H1 (cell line): ENCODE measurements at regions not wholly inside any gene's neighbourhood (a gene's known extent, or its start where the extent isn't known, plus 50 kb on each side); places are given as distances from the start of the nearest gene placed in this dataset.
A peak's percentile ranks its signal among the peaks of the same experiment; 100 is the strongest.

Experiments
- CTCF ChIA-PET: fragments of 300-600 bp; sonication (Branson Sonifier 250); formaldehyde crosslinking; loops from one replicate; lab custom pipeline; 2021; ENCODE audit not compliant: partially characterized antibody; lab: Charles Lee
- POLR2A ChIA-PET: fragments of 300-600 bp; sonication (Branson Sonifier 250); formaldehyde crosslinking; loops from one replicate; lab custom pipeline; 2021; ENCODE audit warnings: inconsistent platforms; ENCODE audit not compliant: partially characterized antibody; lab: Charles Lee
- DNase-seq, 2 experiments: peaks; one replicate each; pipeline versions ENCODE4 v3.0.0 to v3.0.0-alpha.2; 2010 to 2022; ENCODE audit warnings: low spot score in 2 of 2, low read depth in 1 of 2, mixed read lengths in 1 of 2
- FAIRE-seq: peaks from 2 replicates; lab custom pipeline; 2011; peaks lifted over from hg19 to GRCh38; lab: Jason Lieb, UNC
- H2AFZ ChIP-seq: 2 replicates; pipeline ENCODE4 v1.8.1; 2012; ENCODE audit warnings: low read length, inconsistent platforms
- H2AK5ac ChIP-seq: 2 replicates; pipeline ENCODE4 v1.6.1; 2013; ENCODE audit warnings: low read depth, low read length
- H2BK120ac ChIP-seq: replicated peaks from 2 replicates; pipeline ENCODE3; 2013; ENCODE audit warnings: low read depth, low read length, inconsistent platforms
- H2BK12ac ChIP-seq: 2 replicates; pipeline ENCODE4 v1.6.1; 2013; ENCODE audit warnings: low read depth, low read length
- H2BK15ac ChIP-seq: 2 replicates; pipeline ENCODE4 v1.6.1; 2013; ENCODE audit warnings: low read length
- H2BK20ac ChIP-seq: 2 replicates; pipeline ENCODE4 v1.6.1; 2013; ENCODE audit warnings: low read length
- H2BK5ac ChIP-seq: 2 replicates; pipeline ENCODE4 v1.6.1; 2013; ENCODE audit warnings: low read depth, low read length
- H3K14ac ChIP-seq: 2 replicates; pipeline ENCODE4 v1.6.1; 2013; ENCODE audit warnings: inconsistent platforms; ENCODE audit not compliant: insufficient read length
- H3K18ac ChIP-seq: 2 replicates; pipeline ENCODE4 v1.6.1; 2013; ENCODE audit warnings: low read length; ENCODE audit errors: extremely low read depth
- H3K23ac ChIP-seq: 2 replicates; pipeline ENCODE4 v1.6.1; 2013; ENCODE audit warnings: inconsistent platforms; ENCODE audit not compliant: insufficient read length
- H3K23me2 ChIP-seq: 2 replicates; pipeline ENCODE4 v1.6.1; 2013; ENCODE audit warnings: low read depth, low read length
- H3K27ac ChIP-seq: 2 replicates; pipeline ENCODE4 v1.6.1; 2011; ENCODE audit warnings: low read depth, low read length, inconsistent platforms
- H3K27me3 ChIP-seq, 4 experiments: replicated peaks in 1 of 4; 1 replicate in 1 of 4; 2 replicates in 3 of 4; pipeline versions ENCODE4 v1.6.1 to v1.8.1; 2011 to 2013; ENCODE audit warnings: low read length in 3 of 4, mild to moderate bottlenecking in 3 of 4, inconsistent platforms in 2 of 4, mixed read lengths in 2 of 4, moderate library complexity in 1 of 4; ENCODE audit not compliant: control insufficient read depth in 3 of 4, insufficient read depth in 3 of 4; ENCODE audit errors: extremely low read depth in 1 of 4
- H3K36me3 ChIP-seq, 4 experiments: 2 replicates each; pipeline versions ENCODE4 v1.6.1 to v1.8.1; 2011 to 2013; ENCODE audit warnings: mild to moderate bottlenecking in 4 of 4, low read length in 3 of 4, moderate library complexity in 2 of 4, control low read depth in 1 of 4, inconsistent platforms in 1 of 4; ENCODE audit not compliant: insufficient read depth in 4 of 4, control insufficient read depth in 2 of 4
- H3K4ac ChIP-seq: replicated peaks from 2 replicates; pipeline ENCODE3; 2013; ENCODE audit warnings: low read length, low read depth, mixed read lengths, inconsistent platforms; ENCODE audit not compliant: insufficient read length
- H3K4me1 ChIP-seq, 4 experiments: replicated peaks in 1 of 4; 1 replicate in 1 of 4; 2 replicates in 3 of 4; pipeline versions ENCODE4 v1.6.1 to v1.8.1; 2011 to 2013; ENCODE audit warnings: low read length in 3 of 4, inconsistent platforms in 2 of 4, mixed read lengths in 1 of 4; ENCODE audit not compliant: insufficient read depth in 4 of 4, control insufficient read depth in 3 of 4
- H3K4me2 ChIP-seq, 2 experiments: 2 replicates each; pipeline versions ENCODE4 v1.6.1 to v1.8.1; 2011 to 2013; ENCODE audit warnings: low read depth in 2 of 2, low read length in 2 of 2, control low read depth in 1 of 2, inconsistent platforms in 1 of 2, mild to moderate bottlenecking in 1 of 2; ENCODE audit not compliant: insufficient read depth in 1 of 2
- H3K4me3 ChIP-seq, 4 experiments: fragments of 200-600, 300-600 bp in 1 of 4; sonication (generic), shearing (Covaris generic), sonication (Bioruptor Twin) in 1 of 4; 2 replicates each; pipeline versions ENCODE4 v1.5.1 to v1.8.1; 2011 to 2016; ENCODE audit warnings: low read length in 4 of 4, low read depth in 3 of 4, control low read depth in 2 of 4, inconsistent platforms in 2 of 4, mild to moderate bottlenecking in 2 of 4, mixed read lengths in 1 of 4, moderate library complexity in 1 of 4; ENCODE audit not compliant: insufficient read depth in 2 of 4; ENCODE audit errors: extremely low read depth in 1 of 4
- H3K56ac ChIP-seq: replicated peaks from 2 replicates; pipeline ENCODE3; 2013; ENCODE audit warnings: low read depth, mild to moderate bottlenecking, mixed read lengths, low read length, inconsistent platforms; ENCODE audit not compliant: insufficient read length
- H3K79me1 ChIP-seq: 2 replicates; pipeline ENCODE4 v1.6.1; 2013; ENCODE audit warnings: low read depth, low read length, control low read depth
- H3K79me2 ChIP-seq, 2 experiments: 2 replicates each; pipeline versions ENCODE4 v1.6.1 to v1.8.1; 2012 to 2013; ENCODE audit warnings: low read length in 2 of 2, mild to moderate bottlenecking in 2 of 2, inconsistent platforms in 1 of 2; ENCODE audit not compliant: insufficient read depth in 2 of 2, control insufficient read depth in 1 of 2
- H3K9ac ChIP-seq, 4 experiments: replicated peaks in 1 of 4; 1 replicate in 1 of 4; 2 replicates in 3 of 4; pipeline versions ENCODE4 v1.6.1 to v1.8.1; 2011 to 2013; ENCODE audit warnings: low read depth in 3 of 4, low read length in 3 of 4, control low read depth in 2 of 4, mild to moderate bottlenecking in 2 of 4, moderate library complexity in 2 of 4, inconsistent platforms in 1 of 4; ENCODE audit errors: extremely low read depth in 1 of 4
- H3K9me3 ChIP-seq, 2 experiments: 2 replicates each; pipeline versions ENCODE4 v1.6.1 to v1.8.1; 2012 to 2013; ENCODE audit warnings: mild to moderate bottlenecking in 2 of 2, moderate library complexity in 2 of 2, control low read depth in 1 of 2, inconsistent platforms in 1 of 2, low read depth in 1 of 2, low read length in 1 of 2, mixed read lengths in 1 of 2; ENCODE audit not compliant: insufficient read depth in 2 of 2
- H4K20me1 ChIP-seq, 2 experiments: replicated peaks in 1 of 2; 2 replicates each; pipeline versions ENCODE3 to v1.8.1; 2011 to 2013; ENCODE audit warnings: inconsistent platforms in 2 of 2, low read length in 2 of 2, mild to moderate bottlenecking in 1 of 2; ENCODE audit not compliant: insufficient read depth in 2 of 2, control insufficient read depth in 1 of 2
- H4K5ac ChIP-seq: 2 replicates; pipeline ENCODE4 v1.6.1; 2013; ENCODE audit warnings: low read length, low read depth, mixed read lengths, inconsistent platforms; ENCODE audit not compliant: insufficient read length
- H4K8ac ChIP-seq: 2 replicates; pipeline ENCODE4 v1.8.0; 2013; ENCODE audit warnings: mild to moderate bottlenecking, moderate library complexity, low read length, inconsistent platforms; ENCODE audit not compliant: insufficient read depth; ENCODE audit errors: extremely low read depth
- H4K91ac ChIP-seq: replicated peaks from 2 replicates; pipeline ENCODE3; 2013; ENCODE audit warnings: low read length, mixed read lengths, inconsistent platforms; ENCODE audit not compliant: insufficient read length
- CBX5 ChIP-seq: fragments of 300-800, 300-1000 bp; sonication (generic); IDR thresholded peaks from 2 replicates; pipeline ENCODE4 v1.7.1; 2016; ENCODE audit warnings: antibody characterized with exemption, low read length, low read depth
- CEBPB ChIP-seq: IDR thresholded peaks from 2 replicates; pipeline ENCODE4 v1.6.1; 2012; ENCODE audit warnings: low read depth, low read length
- HDAC2 ChIP-seq, 2 experiments: fragments of 300-600 bp in 1 of 2; sonication (generic) in 1 of 2; IDR thresholded peaks; 2 replicates each; pipeline ENCODE4 v1.6.1; 2011 to 2012; ENCODE audit warnings: low read depth in 2 of 2, low read length in 2 of 2, mild to moderate bottlenecking in 2 of 2, moderate library complexity in 2 of 2, borderline replicate concordance in 1 of 2, inconsistent platforms in 1 of 2
- POLR2AphosphoS5 ChIP-seq: IDR thresholded peaks from 2 replicates; pipeline ENCODE4 v1.6.1; 2011; ENCODE audit warnings: low read depth, low read length
- WGBS, 2 experiments: shearing (Covaris generic) in 1 of 2; methylation state at CpG; one replicate each; pipeline versions ENCODE4 v1.1.6 to v1.1.7; 2013 to 2015; ENCODE audit warnings: low lambda C conversion rate in 2 of 2, mixed read lengths in 2 of 2, inconsistent platforms in 1 of 2, low coverage in 1 of 2, missing lambda C conversion rate in 1 of 2; ENCODE audit not compliant: insufficient replicate concordance in 2 of 2, insufficient coverage in 1 of 2, insufficient read length in 1 of 2; ENCODE audit errors: extremely low coverage in 1 of 2, missing lambda C conversion rate in 1 of 2; 5-methylcytosine and 5-hydroxymethylcytosine counted together

- DNase-seq: no peak
- H3K4me1 ChIP-seq: no peaks in the 10 kb centered on the region
- H4K91ac ChIP-seq: no peak overlapping the region
- H2BK120ac ChIP-seq: no peak overlapping the region
- H4K20me1 ChIP-seq: no peaks in the 10 kb centered on the region
- no peak overlapping the region for H3K56ac ChIP-seq
- no peaks in the 10 kb centered on the region for H3K23me2 ChIP-seq
- no peak overlapping the region for H3K9ac ChIP-seq
- no peak overlapping the region for H3K27ac ChIP-seq
- H2BK5ac ChIP-seq: no peak overlapping the region
- no peak overlapping the region for H3K4me2 ChIP-seq
- no peak overlapping the region for H3K23ac ChIP-seq
- WGBS, 2 experiments: 94% methylated on average over 22 of the region's 25 CpGs; no CpG with 5 or more reads in 1 of the 2 experiments
- H3K9me3 ChIP-seq: peaks cover 0 to 8% of the 10 kb centered on the region in 2 experiments; a peak in 1 of 4 replicates
- H3K27me3 ChIP-seq: no peaks in the 10 kb centered on the region
- H2AFZ ChIP-seq: no peak overlapping the region
- H4K5ac ChIP-seq: no peak overlapping the region
- no peak overlapping the region for H3K4me3 ChIP-seq
- H4K8ac ChIP-seq: 0 out of 2 replicates have a peak overlapping the region, but pooled peaks have one; percentile 51
- H3K36me3 ChIP-seq: peaks cover 0 to 2% (median 0%) of the 10 kb centered on the region in 4 experiments; a peak in 1 of 8 replicates
- H2BK20ac ChIP-seq: no peak overlapping the region
- no peaks in the 10 kb centered on the region for H3K79me1 ChIP-seq
- CTCF ChIA-PET: interaction anchor here (1.7 kb wide), 2 partner anchors 43 to 59 kb away, joined by 4 to 5 read pairs; no protein-coding TSS in a partner anchor
- no peak overlapping the region for H3K14ac ChIP-seq
- no peak overlapping the region for H2AK5ac ChIP-seq
- H3K79me2 ChIP-seq: no peaks in the 10 kb centered on the region
- POLR2A ChIA-PET: no interaction called here
- no peak overlapping the region for H2BK15ac ChIP-seq
- no peak overlapping the region for H3K18ac ChIP-seq
- H3K4ac ChIP-seq: no peak overlapping the region
- no peak for FAIRE-seq
- H2BK12ac ChIP-seq: no peak overlapping the region
- no peak for TF ChIP-seq CBX5
- TF ChIP-seq CEBPB: no peak
- no peak for TF ChIP-seq POLR2AphosphoS5
- TF ChIP-seq HDAC2 (IDR thresholded peaks at IDR 0.05; ENCODE audit: borderline replicate concordance in 1 of 2, low read depth in 2 of 2, low read length in 2 of 2): no peak
These were observed 422.6 kb downstream of the AMY1C start for GRCh38 chr1:104172243-104172681.
